Neural progenitor cell (in vitro differentiated cells): ENCODE measurements at regions not wholly inside any gene's neighbourhood (a gene's known extent, or its start where the extent isn't known, plus 50 kb on each side); places are given as distances from the start of the nearest gene placed in this dataset.

ENCODE experiments used
- EZH2 ChIP-seq: fragments of 200-600 bp; sonication (generic); IDR thresholded peaks from 2 replicates; pipeline ENCODE4 v1.6.1; 2017; ENCODE audit warnings: antibody characterized with exemption, mild to moderate bottlenecking, moderate library complexity
- EZH2phosphoT487 ChIP-seq: fragments of 200-600 bp; sonication (generic); IDR thresholded peaks from 2 replicates; pipeline ENCODE4 v1.6.1; 2017; ENCODE audit warnings: antibody characterized with exemption
- TF ChIP-seq, protein P1 (sequence below): fragments of 200-600 bp; sonication (generic); IDR thresholded peaks from 2 replicates; pipeline ENCODE4 v1.5.1; 2017; ENCODE audit warnings: antibody characterized with exemption, mild to moderate bottlenecking

DNA sequence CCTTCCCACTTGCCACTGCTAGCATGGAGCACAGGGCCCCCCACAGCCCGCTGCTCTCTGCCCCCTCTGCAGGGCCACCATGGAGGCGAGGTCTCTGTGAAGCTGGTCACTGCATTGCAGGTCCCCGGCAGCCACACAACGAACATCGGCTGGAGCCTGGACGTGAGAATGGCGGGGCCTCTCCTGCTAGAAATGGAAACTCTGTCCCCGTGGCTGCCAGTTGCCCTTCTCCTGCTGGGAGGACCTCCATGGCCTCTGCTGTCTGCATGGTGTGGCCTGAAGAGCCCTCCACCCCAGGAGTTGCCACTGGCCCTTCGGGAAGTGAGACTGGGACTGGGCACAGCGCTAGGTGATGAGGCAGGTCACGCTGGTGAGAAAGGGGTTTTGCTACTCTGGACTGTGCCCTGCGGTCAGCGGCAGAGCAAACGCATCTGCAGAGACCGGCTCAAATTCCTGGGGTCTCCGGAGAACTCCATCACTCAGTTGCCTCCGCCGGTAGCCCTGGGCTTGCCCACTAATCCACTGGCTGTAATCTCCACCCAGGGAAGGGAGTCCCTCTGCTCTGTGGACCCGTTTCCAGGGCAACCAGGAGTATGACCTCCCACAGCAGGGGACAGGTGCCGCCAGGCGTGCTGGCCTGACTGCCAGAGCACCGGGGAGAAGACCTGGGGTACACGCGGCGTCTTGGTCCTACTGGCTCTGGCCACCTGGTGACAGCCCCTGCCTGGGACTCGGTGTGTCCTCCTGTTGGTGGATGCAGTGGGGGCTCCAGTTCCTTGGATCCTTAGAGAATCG, 806.3 kb downstream of the BRD1 start:
- TF ChIP-seq EZH2 (no peak), EZH2phosphoT487 (no peak)
- TF ChIP-seq, protein P1, sequence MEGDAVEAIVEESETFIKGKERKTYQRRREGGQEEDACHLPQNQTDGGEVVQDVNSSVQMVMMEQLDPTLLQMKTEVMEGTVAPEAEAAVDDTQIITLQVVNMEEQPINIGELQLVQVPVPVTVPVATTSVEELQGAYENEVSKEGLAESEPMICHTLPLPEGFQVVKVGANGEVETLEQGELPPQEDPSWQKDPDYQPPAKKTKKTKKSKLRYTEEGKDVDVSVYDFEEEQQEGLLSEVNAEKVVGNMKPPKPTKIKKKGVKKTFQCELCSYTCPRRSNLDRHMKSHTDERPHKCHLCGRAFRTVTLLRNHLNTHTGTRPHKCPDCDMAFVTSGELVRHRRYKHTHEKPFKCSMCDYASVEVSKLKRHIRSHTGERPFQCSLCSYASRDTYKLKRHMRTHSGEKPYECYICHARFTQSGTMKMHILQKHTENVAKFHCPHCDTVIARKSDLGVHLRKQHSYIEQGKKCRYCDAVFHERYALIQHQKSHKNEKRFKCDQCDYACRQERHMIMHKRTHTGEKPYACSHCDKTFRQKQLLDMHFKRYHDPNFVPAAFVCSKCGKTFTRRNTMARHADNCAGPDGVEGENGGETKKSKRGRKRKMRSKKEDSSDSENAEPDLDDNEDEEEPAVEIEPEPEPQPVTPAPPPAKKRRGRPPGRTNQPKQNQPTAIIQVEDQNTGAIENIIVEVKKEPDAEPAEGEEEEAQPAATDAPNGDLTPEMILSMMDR = no peak
